ENCODE measurements at regions not wholly inside any gene's neighbourhood (a gene's known extent, or its start where the extent isn't known, plus 50 kb on each side); places are given as distances from the start of the nearest gene placed in this dataset.
"Not testable (repeated sequence)": the region's sequence is repeated elsewhere in the genome, so short reads cannot be mapped to it uniquely, and the experiment has no call there.

- no peak for DNase-seq
These were observed 587.9 kb downstream of the GBE1 start for GRCh38 chr3:81173514-81173913.

GRCh38 chr3:81170298-81170697 lies 591.1 kb downstream of the GBE1 start:
- no peak for DNase-seq

GRCh38 chr3:81164806-81165205 lies 596.6 kb downstream of the GBE1 start:
- DNase-seq = no peak

GRCh38 chr3:81161851-81162250 lies 599.6 kb downstream of the GBE1 start:
- no peak for DNase-seq

- DNase-seq = no peak
These were observed 600.3 kb downstream of the GBE1 start for GRCh38 chr3:81161100-81161499.

GRCh38 chr3:81154611-81155143 lies 606.8 kb downstream of the GBE1 start:
- DNase-seq = no peak

- DNase-seq = peak; percentile 0
These were observed 609.3 kb downstream of the GBE1 start for GRCh38 chr3:81152156-81152555.

- no peak for DNase-seq
These were observed 628.5 kb downstream of the GBE1 start for GRCh38 chr3:81132995-81133394.

- DNase-seq = no peak
These were observed 655.5 kb downstream of the GBE1 start for GRCh38 chr3:81105789-81106488.

- no peak for DNase-seq
These were observed 656.2 kb downstream of the GBE1 start for GRCh38 chr3:81105206-81105605.

- DNase-seq = no peak
These were observed 663.6 kb downstream of the GBE1 start for GRCh38 chr3:81097889-81098288.

- DNase-seq = no peak
These were observed 665.5 kb downstream of the GBE1 start for GRCh38 chr3:81095956-81096355.

GRCh38 chr3:81094986-81095385 lies 666.5 kb downstream of the GBE1 start:
- no peak for DNase-seq

GRCh38 chr3:81087607-81088006 lies 673.8 kb downstream of the GBE1 start:
- no peak for DNase-seq

- no peak for DNase-seq
These were observed 675.1 kb downstream of the GBE1 start for GRCh38 chr3:81086348-81086747.

- no peak for DNase-seq
These were observed 680.8 kb downstream of the GBE1 start for GRCh38 chr3:81080608-81081007.

- DNase-seq = no peak
These were observed 688.9 kb downstream of the GBE1 start for GRCh38 chr3:81072591-81072990.

GRCh38 chr3:81068546-81068945 lies 692.9 kb downstream of the GBE1 start:
- DNase-seq = no peak

- no peak for DNase-seq
These were observed 697.5 kb downstream of the GBE1 start for GRCh38 chr3:81063896-81064295.

- not testable (repeated sequence) for DNase-seq
These were observed 710.3 kb downstream of the GBE1 start for GRCh38 chr3:81051133-81051532.

GRCh38 chr3:81048058-81048665 lies 713.3 kb downstream of the GBE1 start:
- DNase-seq = no peak

- DNase-seq = no peak
These were observed 715.5 kb downstream of the GBE1 start for GRCh38 chr3:81045976-81046375.

GRCh38 chr3:81045246-81045645 lies 716.2 kb downstream of the GBE1 start:
- no peak for DNase-seq

GRCh38 chr3:81043660-81044199 lies 717.7 kb downstream of the GBE1 start:
- no peak for DNase-seq
